Islet of Langerhans (tissue), 1 donor: ENCODE measurements at regions not wholly inside any gene's neighbourhood (a gene's known extent, or its start where the extent isn't known, plus 50 kb on each side); places are given as distances from the start of the nearest gene placed in this dataset.
"Not testable (repeated sequence)": the region's sequence is repeated elsewhere in the genome, so short reads cannot be mapped to it uniquely, and the experiment has no call there.

Source experiments
- FAIRE-seq: peaks from one replicate; lab custom pipeline; 2011; peaks lifted over from hg19 to GRCh38; lab: Jason Lieb, UNC

GRCh38 chr7:153407291-153408046 lies 644.7 kb upstream of the DPP6 start:
- FAIRE-seq = no peak

DNA sequence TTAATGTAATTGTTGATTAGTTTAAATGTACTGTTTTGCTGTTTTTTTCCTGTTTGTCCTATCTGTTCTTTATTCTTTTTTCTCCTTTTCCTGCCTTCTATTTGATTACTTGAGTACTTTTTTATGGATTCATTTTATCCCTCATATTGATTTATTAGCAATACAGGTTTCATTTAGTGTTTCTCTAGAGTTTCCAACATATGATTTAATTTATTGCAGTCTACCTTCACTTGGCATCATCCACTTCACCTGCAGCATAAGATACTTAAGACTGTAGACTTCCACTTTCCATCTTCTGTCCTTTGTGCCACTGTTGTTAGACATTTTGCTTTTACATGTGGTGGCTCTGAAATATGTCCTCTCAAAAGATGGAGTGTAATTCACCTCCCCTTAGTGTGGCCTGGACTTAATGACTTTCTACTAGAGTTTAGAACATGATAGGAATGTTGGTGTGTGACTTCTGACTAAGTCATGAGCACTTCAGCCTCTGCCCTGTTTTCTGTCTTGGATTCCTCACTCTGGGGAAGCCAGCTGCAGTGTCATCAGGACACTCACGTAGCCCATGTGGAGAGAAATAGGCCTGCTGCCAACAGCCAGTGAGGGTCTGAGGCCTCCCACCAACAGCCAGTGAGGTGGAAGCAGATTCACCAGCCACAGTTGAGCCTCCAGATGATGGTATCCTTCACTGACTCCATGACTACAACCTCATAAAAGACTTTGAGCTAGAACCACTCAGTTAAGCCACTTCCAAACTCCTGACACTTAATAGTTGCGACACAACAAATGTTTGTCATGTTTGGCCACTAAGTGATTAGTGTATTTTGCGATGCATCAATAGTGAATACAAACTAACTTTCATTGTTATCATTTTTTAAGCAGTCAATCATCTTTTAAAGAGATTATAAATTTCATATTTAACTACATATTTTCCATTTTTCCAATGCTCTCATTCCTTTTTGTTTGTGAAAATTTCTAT lies 643.5 kb upstream of the DPP6 start:
- FAIRE-seq = no peak

DNA sequence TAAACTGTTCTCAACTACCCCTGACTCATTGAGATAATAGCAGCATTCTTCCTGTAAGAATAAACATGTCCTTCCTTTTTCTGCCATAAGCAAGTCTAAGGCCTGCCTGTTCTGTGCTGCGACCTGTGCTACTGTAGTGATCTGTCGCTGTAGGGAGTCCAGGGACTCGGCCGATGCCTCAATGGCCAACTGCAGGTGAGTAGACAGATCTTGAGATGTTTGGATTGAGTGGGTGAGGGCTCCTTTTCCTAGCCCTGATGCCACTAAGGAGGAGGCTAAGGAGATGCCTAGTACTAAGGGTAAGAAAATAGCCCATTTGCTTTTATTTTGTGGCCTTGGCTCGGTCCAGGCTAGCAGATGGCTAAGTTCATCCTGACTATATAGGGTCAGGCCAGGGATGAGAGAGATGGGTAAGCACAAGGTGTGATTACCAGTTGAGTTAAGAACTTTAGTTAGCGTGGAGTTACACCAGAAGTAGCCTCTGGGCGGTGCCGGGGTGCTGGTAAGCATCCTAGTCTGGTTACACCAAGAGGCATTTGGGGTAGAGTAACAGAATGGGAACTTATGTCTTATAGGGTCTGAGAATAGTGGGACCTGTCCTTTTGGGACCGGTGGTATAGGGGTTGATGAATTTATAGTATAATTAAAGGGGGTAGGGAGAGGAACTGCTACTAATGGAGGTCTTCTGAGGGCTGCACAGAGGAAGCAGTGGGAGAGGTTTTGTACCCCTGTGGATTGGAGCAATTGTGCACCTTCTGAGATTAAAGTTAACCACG lies 642.4 kb upstream of the DPP6 start:
- not testable (repeated sequence) for FAIRE-seq

GRCh38 chr7:153410997-153411642 lies 641.1 kb upstream of the DPP6 start:
- not testable (repeated sequence) for FAIRE-seq

DNA sequence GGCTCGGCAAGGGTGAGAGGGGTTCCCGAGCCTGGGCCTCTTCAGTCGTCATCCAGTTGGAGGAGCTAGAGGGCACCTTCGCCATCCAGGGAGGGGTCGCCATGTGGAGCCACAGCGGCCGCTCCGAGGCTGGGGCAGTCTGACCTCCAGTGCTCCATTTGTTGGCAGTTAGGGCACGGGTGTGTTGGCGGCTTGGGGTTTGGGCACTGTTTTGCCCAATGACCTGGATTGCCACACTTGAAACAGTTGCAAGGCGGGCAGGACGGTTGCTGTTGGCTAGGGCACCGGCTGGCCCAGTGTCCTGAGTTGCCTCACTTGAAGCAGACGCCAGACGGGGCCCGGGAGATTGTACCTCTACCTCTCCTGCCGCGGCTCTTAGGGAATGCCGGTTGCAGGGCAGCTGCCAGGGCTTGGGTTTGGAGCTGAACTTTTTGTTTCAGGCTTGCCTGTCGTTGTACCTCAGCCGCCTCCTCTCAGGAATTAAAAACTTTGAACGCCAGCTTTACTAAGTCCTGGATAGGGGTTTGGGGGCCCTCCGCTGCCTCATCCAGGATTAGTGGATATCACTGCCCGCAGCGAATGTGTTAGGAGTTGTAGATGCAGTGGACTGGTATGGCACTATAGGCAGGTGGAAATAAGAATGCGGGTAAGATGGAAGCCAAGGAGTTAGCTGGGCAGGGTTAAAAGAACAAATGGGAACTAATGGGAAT lies 639.9 kb upstream of the DPP6 start:
- FAIRE-seq = not testable (repeated sequence)

DNA sequence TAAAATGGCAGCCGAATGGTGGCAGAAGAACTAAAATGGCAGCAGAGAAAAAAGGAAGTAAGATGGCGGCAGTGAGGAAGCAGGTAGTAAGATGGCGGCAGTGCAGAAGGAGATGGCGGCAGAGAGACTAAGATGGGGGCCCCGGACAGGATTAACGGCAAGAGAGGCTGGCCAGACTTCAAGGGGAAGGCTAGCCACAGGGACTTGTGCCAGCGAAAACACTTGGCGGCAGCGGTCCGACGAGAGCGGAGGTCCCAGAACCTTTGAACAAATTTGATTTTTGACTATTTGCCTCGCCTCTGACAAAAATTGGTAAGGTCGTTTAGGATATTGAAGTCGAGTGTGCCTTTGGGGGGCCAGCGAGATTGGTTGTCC lies 639.4 kb upstream of the DPP6 start:
- not testable (repeated sequence) for FAIRE-seq

GRCh38 chr7:153413199-153413539 lies 639.0 kb upstream of the DPP6 start:
- no peak for FAIRE-seq

- no peak for FAIRE-seq
Measured at GRCh38 chr7:153413540-153414287, 638.5 kb upstream of the DPP6 start.

- FAIRE-seq = no peak
Measured at GRCh38 chr7:153414288-153414629, 637.9 kb upstream of the DPP6 start.

DNA sequence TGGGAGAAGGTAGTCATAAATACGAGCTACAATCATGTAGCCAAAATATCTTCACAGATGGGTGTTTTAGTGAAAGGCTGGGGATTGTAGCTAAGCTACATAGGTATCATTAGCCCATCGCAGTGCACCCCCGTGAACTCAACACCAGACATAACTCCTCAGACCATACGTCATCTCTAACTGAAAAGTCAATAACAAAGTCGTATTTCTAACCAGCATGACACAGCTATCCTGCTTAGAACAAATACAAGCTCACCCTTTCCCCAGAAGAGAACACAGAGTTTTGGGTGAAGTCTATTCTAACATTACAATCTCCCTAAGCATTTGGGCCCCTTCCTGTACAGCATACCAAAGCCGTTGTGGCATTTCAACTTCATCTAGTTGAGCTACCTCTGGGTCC lies 636.6 kb upstream of the DPP6 start:
- no peak for FAIRE-seq

- FAIRE-seq = no peak
Measured at GRCh38 chr7:153422291-153423209, 629.6 kb upstream of the DPP6 start.

- no peak for FAIRE-seq
Measured at GRCh38 chr7:153423210-153423590, 629.0 kb upstream of the DPP6 start.

GRCh38 chr7:153430931-153431330 lies 621.3 kb upstream of the DPP6 start:
- FAIRE-seq = no peak

GRCh38 chr7:153432063-153432462 lies 620.1 kb upstream of the DPP6 start:
- FAIRE-seq = no peak

DNA sequence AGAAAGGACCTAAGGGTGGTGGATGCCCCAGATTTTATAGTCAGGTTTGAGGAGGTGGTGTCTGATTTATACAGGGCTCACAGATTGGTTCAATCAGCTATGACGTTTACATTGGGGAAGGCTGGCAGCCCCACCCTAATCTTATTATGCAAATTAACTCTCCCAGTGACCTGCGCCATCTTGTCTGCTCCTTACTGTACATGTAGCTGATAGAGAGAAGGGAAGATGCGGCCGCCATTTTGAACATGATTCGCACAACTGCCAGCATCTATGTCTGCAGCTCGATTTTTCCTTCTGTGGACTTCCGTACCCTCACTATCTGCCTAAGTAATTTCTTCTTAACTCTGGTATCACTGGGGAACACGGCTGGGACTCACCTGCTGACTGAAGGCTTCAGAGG lies 619.0 kb upstream of the DPP6 start:
- no peak for FAIRE-seq

DNA sequence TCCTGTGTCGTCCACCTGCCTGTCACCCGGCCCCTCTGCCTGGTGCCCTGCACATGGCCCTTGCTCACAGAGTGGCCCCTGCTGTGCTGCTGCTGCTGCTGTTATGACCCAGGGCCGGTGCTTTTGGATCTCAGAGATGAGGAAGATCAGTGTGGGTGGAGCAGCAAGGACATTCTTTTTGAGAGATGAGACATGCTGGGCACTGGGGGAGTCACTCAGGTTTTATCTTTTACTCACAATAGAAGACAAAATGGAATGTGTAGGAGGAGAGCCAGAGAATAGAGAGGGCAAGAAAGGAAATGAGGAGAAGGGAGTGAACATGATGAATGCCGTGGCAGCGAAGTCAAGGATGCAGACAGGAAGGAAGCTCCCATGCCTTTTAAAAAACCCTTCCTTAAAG lies 611.5 kb upstream of the DPP6 start:
- no peak for FAIRE-seq

DNA sequence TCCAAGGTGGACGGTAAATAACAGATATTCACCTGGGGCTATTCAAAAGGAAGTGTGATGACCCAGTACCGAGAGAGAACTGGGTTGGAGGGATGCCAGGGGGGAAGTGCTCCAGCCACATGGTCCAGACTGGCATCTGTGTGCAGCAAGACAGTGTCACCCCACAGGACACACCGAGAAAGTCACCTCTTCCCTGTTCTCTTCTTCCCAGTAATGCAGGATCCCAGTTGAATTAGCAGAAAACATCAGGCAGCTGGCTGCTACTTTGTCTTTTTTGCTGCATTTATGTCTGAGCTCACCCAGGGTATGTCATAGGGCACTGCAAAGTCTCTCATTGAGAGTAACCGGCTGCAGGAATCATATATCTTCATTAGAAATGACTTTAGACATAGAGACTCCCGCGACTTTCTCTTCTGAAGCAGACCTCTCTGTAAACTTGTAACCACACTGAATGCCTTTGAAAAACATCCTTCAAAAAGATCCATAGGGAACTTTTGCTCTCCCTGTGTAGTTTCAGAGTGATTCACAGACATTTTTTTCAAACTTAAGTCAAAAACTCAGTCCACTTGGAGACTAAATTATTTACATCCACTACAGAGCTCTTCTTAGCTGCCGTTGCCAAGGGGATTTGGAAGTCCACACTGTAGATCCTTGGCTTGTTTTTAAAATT lies 609.0 kb upstream of the DPP6 start:
- FAIRE-seq = no peak

DNA sequence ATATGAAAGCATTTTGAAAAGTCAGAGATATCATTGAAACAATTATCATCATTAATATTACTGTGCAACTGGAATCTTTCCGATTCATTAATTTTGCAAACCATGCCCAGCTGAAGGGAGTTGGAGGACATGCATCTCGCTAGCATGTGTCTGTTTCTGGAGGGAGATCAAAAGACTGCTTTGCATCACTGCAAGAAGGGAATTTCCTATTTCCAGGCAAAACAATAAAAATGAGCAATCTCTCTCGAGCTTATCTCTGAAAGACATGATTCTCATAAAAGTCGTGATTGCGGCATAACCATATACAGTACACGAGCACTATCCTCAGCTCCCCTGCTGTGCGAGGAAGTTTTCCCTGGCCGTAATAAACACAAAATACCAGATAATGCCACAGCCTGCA lies 607.6 kb upstream of the DPP6 start:
- FAIRE-seq = no peak

- no peak for FAIRE-seq
Measured at GRCh38 chr7:153445641-153446040, 606.6 kb upstream of the DPP6 start.
